ENCODE measurements at regions not wholly inside any gene's neighbourhood (a gene's known extent, or its start where the extent isn't known, plus 50 kb on each side); places are given as distances from the start of the nearest gene placed in this dataset.
"Not testable (repeated sequence)": the region's sequence is repeated elsewhere in the genome, so short reads cannot be mapped to it uniquely, and the experiment has no call there.

GRCh38 chr16:59527206-59527997, 793.3 kb upstream of the GOT2 start:
- no peak for DNase-seq (ENCODE audit: low spot score)
- H3K4me3 Mint-ChIP-seq, result no peak overlapping the region
- H3K4me1 Mint-ChIP-seq (ENCODE audit: low read depth), result no peaks in the 10 kb centered on the region
- H3K27ac Mint-ChIP-seq, result no peak overlapping the region
- H3K36me3 Mint-ChIP-seq (ENCODE audit: low read depth), result no peaks in the 10 kb centered on the region
- H3K9me3 Mint-ChIP-seq, result no peaks in the 10 kb centered on the region
- no peaks in the 10 kb centered on the region for H3K27me3 Mint-ChIP-seq (ENCODE audit: low read depth)

GRCh38 chr16:59522826-59523225, 788.7 kb upstream of the GOT2 start:
- Mint-ChIP-seq H3K27me3 (ENCODE audit: low read depth) (no peaks in the 10 kb centered on the region), H3K27ac (no peak overlapping the region), H3K4me3 (no peak overlapping the region), H3K4me1 (ENCODE audit: low read depth) (no peaks in the 10 kb centered on the region), H3K36me3 (ENCODE audit: low read depth) (no peaks in the 10 kb centered on the region), H3K9me3 (peaks cover 4% of the 10 kb centered on the region)
- DNase-seq (ENCODE audit: low spot score), result no peak

GRCh38 chr16:59518721-59519120, 784.6 kb upstream of the GOT2 start:
- not testable (repeated sequence) for H3K27ac Mint-ChIP-seq; H3K27me3 Mint-ChIP-seq (ENCODE audit: low read depth); H3K4me3 Mint-ChIP-seq; H3K36me3 Mint-ChIP-seq (ENCODE audit: low read depth); DNase-seq (ENCODE audit: low spot score); H3K4me1 Mint-ChIP-seq (ENCODE audit: low read depth)
- peaks cover 21% of the 10 kb centered on the region for H3K9me3 Mint-ChIP-seq

- Mint-ChIP-seq H3K27ac (no peak overlapping the region), H3K36me3 (ENCODE audit: low read depth) (no peaks in the 10 kb centered on the region), H3K4me3 (no peak overlapping the region), H3K27me3 (ENCODE audit: low read depth) (no peaks in the 10 kb centered on the region), H3K4me1 (ENCODE audit: low read depth) (no peaks in the 10 kb centered on the region), H3K9me3 (peaks cover 21% of the 10 kb centered on the region)
- DNase-seq (ENCODE audit: low spot score), result no peak
These were observed 780.5 kb upstream of the GOT2 start for GRCh38 chr16:59514651-59515050.

GRCh38 chr16:59510008-59510424, 775.9 kb upstream of the GOT2 start:
- H3K4me3 Mint-ChIP-seq, result no peak overlapping the region
- H3K27me3 Mint-ChIP-seq (ENCODE audit: low read depth), result no peaks in the 10 kb centered on the region
- H3K27ac Mint-ChIP-seq, result no peak overlapping the region
- no peaks in the 10 kb centered on the region for H3K36me3 Mint-ChIP-seq (ENCODE audit: low read depth)
- no peaks in the 10 kb centered on the region for H3K4me1 Mint-ChIP-seq (ENCODE audit: low read depth)
- DNase-seq (ENCODE audit: low spot score), result no peak
- H3K9me3 Mint-ChIP-seq, result peaks cover 11% of the 10 kb centered on the region

- no peak for DNase-seq (ENCODE audit: low spot score)
- Mint-ChIP-seq H3K27ac (no peak overlapping the region), H3K36me3 (ENCODE audit: low read depth) (no peaks in the 10 kb centered on the region), H3K9me3 (peaks cover 4% of the 10 kb centered on the region), H3K4me3 (no peak overlapping the region), H3K4me1 (ENCODE audit: low read depth) (no peaks in the 10 kb centered on the region), H3K27me3 (ENCODE audit: low read depth) (no peaks in the 10 kb centered on the region)
These were observed 766.5 kb upstream of the GOT2 start for GRCh38 chr16:59500601-59501000.

GRCh38 chr16:59487067-59487466, 753.0 kb upstream of the GOT2 start:
- no peaks in the 10 kb centered on the region for H3K27me3 Mint-ChIP-seq (ENCODE audit: low read depth)
- H3K4me3 Mint-ChIP-seq, result no peak overlapping the region
- H3K36me3 Mint-ChIP-seq (ENCODE audit: low read depth), result no peaks in the 10 kb centered on the region
- DNase-seq (ENCODE audit: low spot score), result no peak
- no peaks in the 10 kb centered on the region for H3K4me1 Mint-ChIP-seq (ENCODE audit: low read depth)
- no peak overlapping the region for H3K27ac Mint-ChIP-seq
- H3K9me3 Mint-ChIP-seq, result no peaks in the 10 kb centered on the region

- H3K27ac Mint-ChIP-seq, result no peak overlapping the region
- H3K4me3 Mint-ChIP-seq, result no peak overlapping the region
- H3K27me3 Mint-ChIP-seq (ENCODE audit: low read depth), result no peaks in the 10 kb centered on the region
- H3K36me3 Mint-ChIP-seq (ENCODE audit: low read depth), result no peaks in the 10 kb centered on the region
- no peak for DNase-seq (ENCODE audit: low spot score)
- no peaks in the 10 kb centered on the region for H3K4me1 Mint-ChIP-seq (ENCODE audit: low read depth)
- no peaks in the 10 kb centered on the region for H3K9me3 Mint-ChIP-seq
These were observed 750.9 kb upstream of the GOT2 start for GRCh38 chr16:59484833-59485516.

- no peak for DNase-seq (ENCODE audit: low spot score)
- Mint-ChIP-seq H3K9me3 (no peaks in the 10 kb centered on the region), H3K36me3 (ENCODE audit: low read depth) (no peaks in the 10 kb centered on the region), H3K4me3 (no peak overlapping the region), H3K27me3 (ENCODE audit: low read depth) (no peaks in the 10 kb centered on the region), H3K27ac (no peak overlapping the region), H3K4me1 (ENCODE audit: low read depth) (no peaks in the 10 kb centered on the region)
These were observed 744.7 kb upstream of the GOT2 start for GRCh38 chr16:59478838-59479237.

GRCh38 chr16:59470556-59470955, 736.4 kb upstream of the GOT2 start:
- H3K27ac Mint-ChIP-seq, result no peak overlapping the region
- DNase-seq (ENCODE audit: low spot score), result no peak
- no peaks in the 10 kb centered on the region for H3K9me3 Mint-ChIP-seq
- no peak overlapping the region for H3K4me3 Mint-ChIP-seq
- no peaks in the 10 kb centered on the region for H3K36me3 Mint-ChIP-seq (ENCODE audit: low read depth)
- H3K27me3 Mint-ChIP-seq (ENCODE audit: low read depth), result no peaks in the 10 kb centered on the region
- no peaks in the 10 kb centered on the region for H3K4me1 Mint-ChIP-seq (ENCODE audit: low read depth)

- no peak overlapping the region for H3K27ac Mint-ChIP-seq
- no peaks in the 10 kb centered on the region for H3K27me3 Mint-ChIP-seq (ENCODE audit: low read depth)
- no peak overlapping the region for H3K4me3 Mint-ChIP-seq
- H3K36me3 Mint-ChIP-seq (ENCODE audit: low read depth), result no peaks in the 10 kb centered on the region
- H3K9me3 Mint-ChIP-seq, result no peaks in the 10 kb centered on the region
- DNase-seq (ENCODE audit: low spot score), result no peak
- H3K4me1 Mint-ChIP-seq (ENCODE audit: low read depth), result no peaks in the 10 kb centered on the region
These were observed 735.1 kb upstream of the GOT2 start for GRCh38 chr16:59469266-59469665.

GRCh38 chr16:59463776-59464175, 729.7 kb upstream of the GOT2 start:
- no peak for DNase-seq (ENCODE audit: low spot score)
- H3K27me3 Mint-ChIP-seq (ENCODE audit: low read depth), result no peaks in the 10 kb centered on the region
- H3K4me1 Mint-ChIP-seq (ENCODE audit: low read depth), result no peaks in the 10 kb centered on the region
- no peak overlapping the region for H3K27ac Mint-ChIP-seq
- no peaks in the 10 kb centered on the region for H3K36me3 Mint-ChIP-seq (ENCODE audit: low read depth)
- H3K9me3 Mint-ChIP-seq, result no peaks in the 10 kb centered on the region
- H3K4me3 Mint-ChIP-seq, result no peak overlapping the region

- Mint-ChIP-seq H3K4me1 (ENCODE audit: low read depth) (no peaks in the 10 kb centered on the region), H3K36me3 (ENCODE audit: low read depth) (no peaks in the 10 kb centered on the region), H3K4me3 (no peak overlapping the region), H3K27me3 (ENCODE audit: low read depth) (no peaks in the 10 kb centered on the region), H3K27ac (no peak overlapping the region), H3K9me3 (no peaks in the 10 kb centered on the region)
- DNase-seq (ENCODE audit: low spot score), result no peak
These were observed 725.7 kb upstream of the GOT2 start for GRCh38 chr16:59459806-59460205.

- Mint-ChIP-seq H3K4me1 (ENCODE audit: low read depth) (no peaks in the 10 kb centered on the region), H3K9me3 (no peaks in the 10 kb centered on the region), H3K27ac (no peak overlapping the region), H3K4me3 (no peak overlapping the region), H3K36me3 (ENCODE audit: low read depth) (no peaks in the 10 kb centered on the region), H3K27me3 (ENCODE audit: low read depth) (no peaks in the 10 kb centered on the region)
- no peak for DNase-seq (ENCODE audit: low spot score)
These were observed 721.4 kb upstream of the GOT2 start for GRCh38 chr16:59455497-59455896.

GRCh38 chr16:59450513-59450912, 716.4 kb upstream of the GOT2 start:
- not testable (repeated sequence) for H3K27ac Mint-ChIP-seq; H3K27me3 Mint-ChIP-seq (ENCODE audit: low read depth); H3K4me3 Mint-ChIP-seq

More at GRCh38 chr16:59450513-59450912, 716.4 kb upstream of the GOT2 start:
- DNase-seq (ENCODE audit: low spot score); H3K36me3 Mint-ChIP-seq (ENCODE audit: low read depth); H3K4me1 Mint-ChIP-seq (ENCODE audit: low read depth); H3K9me3 Mint-ChIP-seq: not testable (repeated sequence)
